PC-9 (cell line): ENCODE measurements at regions not wholly inside any gene's neighbourhood (a gene's known extent, or its start where the extent isn't known, plus 50 kb on each side); places are given as distances from the start of the nearest gene placed in this dataset.

Experiments
- BruUV-seq: library from RNA; stranded (reverse); fragments of 400-500 nt; replicated peaks from 2 replicates; lab custom pipeline; 2021; lab: Mats Ljungman, UMichigan
- CTCF ChIA-PET: fragments of 300-600 bp; sonication (Branson Sonifier 250); formaldehyde crosslinking; loops from one replicate; lab custom pipeline; 2022; ENCODE audit warnings: antibody characterized with exemption; lab: Charles Lee
- POLR2A ChIA-PET: fragments of 300-600 bp; sonication (Branson Sonifier 250); formaldehyde crosslinking; loops from one replicate; lab custom pipeline; 2022; ENCODE audit warnings: antibody characterized with exemption; ENCODE audit not compliant: unreplicated experiment; lab: Charles Lee
- DNase-seq, 2 experiments: peaks; one replicate each; pipeline versions ENCODE4 v3.0.0 to v3.0.0-alpha.2; 2015 to 2022; ENCODE audit warnings: mixed read lengths in 1 of 2
- H2AFZ ChIP-seq: fragments of 200-600 bp; sonication (generic); 2 replicates; pipeline ENCODE4 v1.8.1; 2017; ENCODE audit warnings: antibody characterized with exemption
- H3F3A ChIP-seq: fragments of 200-600 bp; sonication (generic); 2 replicates; pipeline ENCODE4 v1.8.1; 2017; ENCODE audit warnings: antibody characterized with exemption, mild to moderate bottlenecking, low read depth; ENCODE audit not compliant: insufficient read depth
- H3K27ac ChIP-seq: fragments of 200-600 bp; sonication (generic); 2 replicates; pipeline ENCODE4 v1.6.1; 2016; ENCODE audit warnings: mixed run types
- H3K27me3 ChIP-seq: fragments of 200-600 bp; sonication (generic); 2 replicates; pipeline ENCODE4 v1.6.1; 2016; ENCODE audit warnings: low read depth, mixed run types; ENCODE audit not compliant: insufficient read depth
- H3K36me3 ChIP-seq: fragments of 200-600 bp; sonication (generic); 2 replicates; pipeline ENCODE4 v1.6.1; 2016; ENCODE audit warnings: low read depth, mixed run types
- H3K4me1 ChIP-seq: fragments of 200-600 bp; sonication (generic); replicated peaks from 2 replicates; pipeline ENCODE4 v1.6.1; 2016; ENCODE audit warnings: mixed run types; ENCODE audit not compliant: insufficient read depth
- H3K4me2 ChIP-seq: fragments of 200-600 bp; sonication (generic); 2 replicates; pipeline ENCODE4 v1.6.1; 2017; ENCODE audit warnings: mixed run types
- H3K4me3 ChIP-seq: fragments of 200-600 bp; sonication (generic); 2 replicates; pipeline ENCODE4 v1.6.1; 2016; ENCODE audit warnings: mixed run types
- H3K79me2 ChIP-seq: fragments of 200-600 bp; sonication (generic); 2 replicates; pipeline ENCODE4 v1.6.1; 2017; ENCODE audit warnings: low read depth, mixed run types
- H3K9me2 ChIP-seq: fragments of 200-600 bp; sonication (generic); 2 replicates; pipeline ENCODE4 v1.8.1; 2017; ENCODE audit warnings: mild to moderate bottlenecking; ENCODE audit not compliant: insufficient read depth
- H3K9me3 ChIP-seq: fragments of 200-600 bp; sonication (generic); 2 replicates; pipeline ENCODE4 v1.8.1; 2016; ENCODE audit warnings: low read depth; ENCODE audit not compliant: insufficient read depth
- H4K20me1 ChIP-seq: fragments of 200-600 bp; sonication (generic); 2 replicates; pipeline ENCODE4 v1.8.1; 2017; ENCODE audit not compliant: insufficient read depth
- EZH2 ChIP-seq: fragments of 200-600 bp; sonication (generic); IDR thresholded peaks from 2 replicates; pipeline ENCODE4 v1.8.0; 2017; ENCODE audit warnings: antibody characterized with exemption, low read depth
- intact Hi-C: fragments of 100-400 bp; cut with micrococcal nuclease; formaldehyde crosslinking; loops from one replicate; pipeline ENCODE4 v1.10.0; 2022; ENCODE audit not compliant: unreplicated experiment
- TF ChIP-seq, protein P1 (sequence below): fragments of 200-600 bp; sonication (generic); conservative IDR thresholded peaks from 2 replicates; pipeline ENCODE4 v1.6.1; 2017; ENCODE audit warnings: mixed run types, antibody characterized with exemption, mild to moderate bottlenecking, moderate library complexity

DNA sequence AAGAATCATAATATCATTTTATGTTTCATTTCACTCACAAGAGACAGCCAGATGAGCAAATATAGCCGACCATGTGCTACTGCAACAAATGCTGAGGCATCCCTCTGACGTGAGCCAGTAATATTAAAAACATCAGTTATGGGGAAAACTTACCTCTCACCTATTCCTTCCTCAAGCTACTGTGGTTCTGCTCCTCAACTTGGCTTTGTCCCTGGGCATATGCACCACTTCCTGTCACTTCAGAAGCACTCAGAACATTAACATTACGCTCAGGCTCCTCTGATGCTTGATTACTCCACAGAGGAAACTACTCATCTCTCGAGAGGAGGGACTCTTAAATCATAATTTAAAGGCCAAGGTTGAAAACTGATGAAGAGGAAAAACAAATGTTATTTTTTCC, 457.0 kb upstream of the ALCAM start:
- H3K4me1 ChIP-seq = no peaks in the 10 kb centered on the region
- no peak overlapping the region for H3K4me3 ChIP-seq
- no peak for DNase-seq
- BruUV-seq = no TSS peak
- no peak for TF ChIP-seq EZH2
- TF ChIP-seq, protein P1, sequence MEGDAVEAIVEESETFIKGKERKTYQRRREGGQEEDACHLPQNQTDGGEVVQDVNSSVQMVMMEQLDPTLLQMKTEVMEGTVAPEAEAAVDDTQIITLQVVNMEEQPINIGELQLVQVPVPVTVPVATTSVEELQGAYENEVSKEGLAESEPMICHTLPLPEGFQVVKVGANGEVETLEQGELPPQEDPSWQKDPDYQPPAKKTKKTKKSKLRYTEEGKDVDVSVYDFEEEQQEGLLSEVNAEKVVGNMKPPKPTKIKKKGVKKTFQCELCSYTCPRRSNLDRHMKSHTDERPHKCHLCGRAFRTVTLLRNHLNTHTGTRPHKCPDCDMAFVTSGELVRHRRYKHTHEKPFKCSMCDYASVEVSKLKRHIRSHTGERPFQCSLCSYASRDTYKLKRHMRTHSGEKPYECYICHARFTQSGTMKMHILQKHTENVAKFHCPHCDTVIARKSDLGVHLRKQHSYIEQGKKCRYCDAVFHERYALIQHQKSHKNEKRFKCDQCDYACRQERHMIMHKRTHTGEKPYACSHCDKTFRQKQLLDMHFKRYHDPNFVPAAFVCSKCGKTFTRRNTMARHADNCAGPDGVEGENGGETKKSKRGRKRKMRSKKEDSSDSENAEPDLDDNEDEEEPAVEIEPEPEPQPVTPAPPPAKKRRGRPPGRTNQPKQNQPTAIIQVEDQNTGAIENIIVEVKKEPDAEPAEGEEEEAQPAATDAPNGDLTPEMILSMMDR = no peak
- ChIA-PET POLR2A (no interaction called here), CTCF (no interaction called here)
- H3K36me3 ChIP-seq = no peaks in the 10 kb centered on the region
- no peaks in the 10 kb centered on the region for H4K20me1 ChIP-seq
- H3K4me2 ChIP-seq = no peak overlapping the region
- H3K9me3 ChIP-seq = peaks cover 9% of the 10 kb centered on the region; the same call in 1 of the 2 replicates
- intact Hi-C loops = no loop called here
- no peaks in the 10 kb centered on the region; the same call in 1 of the 2 replicates for H3K9me2 ChIP-seq
- H3K27me3 ChIP-seq = no peaks in the 10 kb centered on the region
- no peaks in the 10 kb centered on the region for H3F3A ChIP-seq
- H2AFZ ChIP-seq = 0 out of 2 replicates have a peak overlapping the region, but pooled peaks have one; percentile 26
- no peak overlapping the region for H3K27ac ChIP-seq
- no peaks in the 10 kb centered on the region for H3K79me2 ChIP-seq

DNA sequence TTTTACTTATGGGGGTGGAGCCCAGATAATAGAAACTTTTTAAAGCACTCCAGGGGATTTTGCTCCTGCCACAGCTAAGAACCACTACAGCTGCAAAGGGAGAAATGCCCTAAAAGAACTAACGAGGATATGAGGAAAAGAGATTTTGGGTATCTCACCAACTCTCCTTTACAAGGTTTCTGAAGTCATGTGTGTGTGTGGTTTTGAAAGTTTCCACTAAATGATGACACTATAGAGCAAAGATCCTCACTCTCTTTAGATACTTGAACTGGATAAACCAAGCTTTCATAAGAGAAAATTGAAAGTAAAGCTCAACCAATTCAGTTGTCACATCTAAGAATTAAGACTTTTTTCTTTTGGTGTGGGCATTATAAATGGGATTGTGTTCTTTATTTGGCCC, 455.3 kb upstream of the ALCAM start:
- TF ChIP-seq EZH2 = no peak
- TF ChIP-seq, protein P1 = no peak
- POLR2A ChIA-PET = no interaction called here
- CTCF ChIA-PET = no interaction called here
- no TSS peak for BruUV-seq
- Histone ChIP-seq H3K9me2 (no peaks in the 10 kb centered on the region; the same call in 1 of the 2 replicates), H3K4me3 (no peak overlapping the region), H3K79me2 (no peaks in the 10 kb centered on the region), H3K27ac (no peak overlapping the region), H3K4me2 (no peak overlapping the region), H3K27me3 (no peaks in the 10 kb centered on the region), H3K9me3 (peaks cover 9% of the 10 kb centered on the region; the same call in 1 of the 2 replicates), H4K20me1 (no peaks in the 10 kb centered on the region), H3K4me1 (no peaks in the 10 kb centered on the region), H3K36me3 (no peaks in the 10 kb centered on the region), H2AFZ (no peak overlapping the region), H3F3A (no peaks in the 10 kb centered on the region)
- no peak for DNase-seq
- intact Hi-C loops = no loop called here

DNA sequence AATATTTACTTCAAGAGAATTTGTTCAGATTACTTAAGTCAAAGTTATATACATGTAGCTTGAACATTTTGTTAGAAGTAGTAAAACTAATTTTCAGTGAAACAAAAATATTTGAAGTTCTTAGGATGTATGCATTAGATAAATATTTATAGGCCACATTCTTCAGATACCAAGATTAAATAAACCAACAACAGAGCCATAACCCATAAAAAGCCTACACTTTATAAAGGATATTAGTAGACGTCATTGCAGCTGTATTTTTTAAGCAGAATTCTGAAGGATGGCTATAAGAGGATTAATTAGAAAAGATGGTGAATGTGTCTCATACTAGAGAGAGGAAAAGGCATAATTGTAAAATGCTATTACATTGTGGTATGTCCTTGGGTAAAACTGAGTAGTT, 449.7 kb upstream of the ALCAM start:
- BruUV-seq = no TSS peak
- TF ChIP-seq, protein P1 = no peak

More for the DNA sequence above, 449.7 kb upstream of the ALCAM start:
- Histone ChIP-seq H3K36me3 (no peaks in the 10 kb centered on the region), H3K27ac (no peak overlapping the region), H3K4me1 (no peaks in the 10 kb centered on the region), H3K4me2 (no peak overlapping the region), H3K9me2 (no peaks in the 10 kb centered on the region; the same call in 1 of the 2 replicates), H3K4me3 (no peak overlapping the region), H3K79me2 (no peaks in the 10 kb centered on the region), H2AFZ (no peak overlapping the region), H4K20me1 (no peaks in the 10 kb centered on the region), H3F3A (no peaks in the 10 kb centered on the region), H3K27me3 (no peaks in the 10 kb centered on the region), H3K9me3 (0 out of 2 replicates have a peak, but pooled peaks cover 9% of the 10 kb centered on the region)
- DNase-seq = no peak
- CTCF ChIA-PET = no interaction called here
- POLR2A ChIA-PET = interaction anchor here (0.7 kb wide), 1 partner anchor 953 kb away, joined by 3 read pairs; no protein-coding TSS in a partner anchor
- intact Hi-C loops = no loop called here
